H1 (cell line): ENCODE measurements at regions not wholly inside any gene's neighbourhood (a gene's known extent, or its start where the extent isn't known, plus 50 kb on each side); places are given as distances from the start of the nearest gene placed in this dataset.

Source experiments
- CTCF ChIA-PET: fragments of 300-600 bp; sonication (Branson Sonifier 250); formaldehyde crosslinking; loops from one replicate; lab custom pipeline; 2021; ENCODE audit not compliant: partially characterized antibody; lab: Charles Lee
- POLR2A ChIA-PET: fragments of 300-600 bp; sonication (Branson Sonifier 250); formaldehyde crosslinking; loops from one replicate; lab custom pipeline; 2021; ENCODE audit warnings: inconsistent platforms; ENCODE audit not compliant: partially characterized antibody; lab: Charles Lee
- DNase-seq, 2 experiments: peaks; one replicate each; pipeline versions ENCODE4 v3.0.0 to v3.0.0-alpha.2; 2010 to 2022; ENCODE audit warnings: low spot score in 2 of 2, low read depth in 1 of 2, mixed read lengths in 1 of 2
- FAIRE-seq: peaks from 2 replicates; lab custom pipeline; 2011; peaks lifted over from hg19 to GRCh38; lab: Jason Lieb, UNC
- H2AFZ ChIP-seq: 2 replicates; pipeline ENCODE4 v1.8.1; 2012; ENCODE audit warnings: low read length, inconsistent platforms
- H2AK5ac ChIP-seq: 2 replicates; pipeline ENCODE4 v1.6.1; 2013; ENCODE audit warnings: low read depth, low read length
- H2BK120ac ChIP-seq: replicated peaks from 2 replicates; pipeline ENCODE3; 2013; ENCODE audit warnings: low read depth, low read length, inconsistent platforms
- H2BK12ac ChIP-seq: 2 replicates; pipeline ENCODE4 v1.6.1; 2013; ENCODE audit warnings: low read depth, low read length
- H2BK15ac ChIP-seq: 2 replicates; pipeline ENCODE4 v1.6.1; 2013; ENCODE audit warnings: low read length
- H2BK20ac ChIP-seq: 2 replicates; pipeline ENCODE4 v1.6.1; 2013; ENCODE audit warnings: low read length
- H2BK5ac ChIP-seq: 2 replicates; pipeline ENCODE4 v1.6.1; 2013; ENCODE audit warnings: low read depth, low read length
- H3K14ac ChIP-seq: 2 replicates; pipeline ENCODE4 v1.6.1; 2013; ENCODE audit warnings: inconsistent platforms; ENCODE audit not compliant: insufficient read length
- H3K18ac ChIP-seq: 2 replicates; pipeline ENCODE4 v1.6.1; 2013; ENCODE audit warnings: low read length; ENCODE audit errors: extremely low read depth
- H3K23ac ChIP-seq: 2 replicates; pipeline ENCODE4 v1.6.1; 2013; ENCODE audit warnings: inconsistent platforms; ENCODE audit not compliant: insufficient read length
- H3K23me2 ChIP-seq: 2 replicates; pipeline ENCODE4 v1.6.1; 2013; ENCODE audit warnings: low read depth, low read length
- H3K27ac ChIP-seq: 2 replicates; pipeline ENCODE4 v1.6.1; 2011; ENCODE audit warnings: low read depth, low read length, inconsistent platforms
- H3K27me3 ChIP-seq, 4 experiments: replicated peaks in 1 of 4; 1 replicate in 1 of 4; 2 replicates in 3 of 4; pipeline versions ENCODE4 v1.6.1 to v1.8.1; 2011 to 2013; ENCODE audit warnings: low read length in 3 of 4, mild to moderate bottlenecking in 3 of 4, inconsistent platforms in 2 of 4, mixed read lengths in 2 of 4, moderate library complexity in 1 of 4; ENCODE audit not compliant: control insufficient read depth in 3 of 4, insufficient read depth in 3 of 4; ENCODE audit errors: extremely low read depth in 1 of 4
- H3K36me3 ChIP-seq, 4 experiments: 2 replicates each; pipeline versions ENCODE4 v1.6.1 to v1.8.1; 2011 to 2013; ENCODE audit warnings: mild to moderate bottlenecking in 4 of 4, low read length in 3 of 4, moderate library complexity in 2 of 4, control low read depth in 1 of 4, inconsistent platforms in 1 of 4; ENCODE audit not compliant: insufficient read depth in 4 of 4, control insufficient read depth in 2 of 4
- H3K4ac ChIP-seq: replicated peaks from 2 replicates; pipeline ENCODE3; 2013; ENCODE audit warnings: low read length, low read depth, mixed read lengths, inconsistent platforms; ENCODE audit not compliant: insufficient read length
- H3K4me1 ChIP-seq, 4 experiments: replicated peaks in 1 of 4; 1 replicate in 1 of 4; 2 replicates in 3 of 4; pipeline versions ENCODE4 v1.6.1 to v1.8.1; 2011 to 2013; ENCODE audit warnings: low read length in 3 of 4, inconsistent platforms in 2 of 4, mixed read lengths in 1 of 4; ENCODE audit not compliant: insufficient read depth in 4 of 4, control insufficient read depth in 3 of 4
- H3K4me2 ChIP-seq, 2 experiments: 2 replicates each; pipeline versions ENCODE4 v1.6.1 to v1.8.1; 2011 to 2013; ENCODE audit warnings: low read depth in 2 of 2, low read length in 2 of 2, control low read depth in 1 of 2, inconsistent platforms in 1 of 2, mild to moderate bottlenecking in 1 of 2; ENCODE audit not compliant: insufficient read depth in 1 of 2
- H3K4me3 ChIP-seq, 4 experiments: fragments of 200-600, 300-600 bp in 1 of 4; sonication (generic), shearing (Covaris generic), sonication (Bioruptor Twin) in 1 of 4; 2 replicates each; pipeline versions ENCODE4 v1.5.1 to v1.8.1; 2011 to 2016; ENCODE audit warnings: low read length in 4 of 4, low read depth in 3 of 4, control low read depth in 2 of 4, inconsistent platforms in 2 of 4, mild to moderate bottlenecking in 2 of 4, mixed read lengths in 1 of 4, moderate library complexity in 1 of 4; ENCODE audit not compliant: insufficient read depth in 2 of 4; ENCODE audit errors: extremely low read depth in 1 of 4
- H3K56ac ChIP-seq: replicated peaks from 2 replicates; pipeline ENCODE3; 2013; ENCODE audit warnings: low read depth, mild to moderate bottlenecking, mixed read lengths, low read length, inconsistent platforms; ENCODE audit not compliant: insufficient read length
- H3K79me1 ChIP-seq: 2 replicates; pipeline ENCODE4 v1.6.1; 2013; ENCODE audit warnings: low read depth, low read length, control low read depth
- H3K79me2 ChIP-seq, 2 experiments: 2 replicates each; pipeline versions ENCODE4 v1.6.1 to v1.8.1; 2012 to 2013; ENCODE audit warnings: low read length in 2 of 2, mild to moderate bottlenecking in 2 of 2, inconsistent platforms in 1 of 2; ENCODE audit not compliant: insufficient read depth in 2 of 2, control insufficient read depth in 1 of 2
- H3K9ac ChIP-seq, 4 experiments: replicated peaks in 1 of 4; 1 replicate in 1 of 4; 2 replicates in 3 of 4; pipeline versions ENCODE4 v1.6.1 to v1.8.1; 2011 to 2013; ENCODE audit warnings: low read depth in 3 of 4, low read length in 3 of 4, control low read depth in 2 of 4, mild to moderate bottlenecking in 2 of 4, moderate library complexity in 2 of 4, inconsistent platforms in 1 of 4; ENCODE audit errors: extremely low read depth in 1 of 4
- H3K9me3 ChIP-seq, 2 experiments: 2 replicates each; pipeline versions ENCODE4 v1.6.1 to v1.8.1; 2012 to 2013; ENCODE audit warnings: mild to moderate bottlenecking in 2 of 2, moderate library complexity in 2 of 2, control low read depth in 1 of 2, inconsistent platforms in 1 of 2, low read depth in 1 of 2, low read length in 1 of 2, mixed read lengths in 1 of 2; ENCODE audit not compliant: insufficient read depth in 2 of 2
- H4K20me1 ChIP-seq, 2 experiments: replicated peaks in 1 of 2; 2 replicates each; pipeline versions ENCODE3 to v1.8.1; 2011 to 2013; ENCODE audit warnings: inconsistent platforms in 2 of 2, low read length in 2 of 2, mild to moderate bottlenecking in 1 of 2; ENCODE audit not compliant: insufficient read depth in 2 of 2, control insufficient read depth in 1 of 2
- H4K5ac ChIP-seq: 2 replicates; pipeline ENCODE4 v1.6.1; 2013; ENCODE audit warnings: low read length, low read depth, mixed read lengths, inconsistent platforms; ENCODE audit not compliant: insufficient read length
- H4K8ac ChIP-seq: 2 replicates; pipeline ENCODE4 v1.8.0; 2013; ENCODE audit warnings: mild to moderate bottlenecking, moderate library complexity, low read length, inconsistent platforms; ENCODE audit not compliant: insufficient read depth; ENCODE audit errors: extremely low read depth
- H4K91ac ChIP-seq: replicated peaks from 2 replicates; pipeline ENCODE3; 2013; ENCODE audit warnings: low read length, mixed read lengths, inconsistent platforms; ENCODE audit not compliant: insufficient read length
- CBX8 ChIP-seq: fragments of 300-800, 300-1000 bp; sonication (generic); IDR thresholded peaks from 2 replicates; pipeline ENCODE4 v1.7.1; 2016; ENCODE audit warnings: low read depth, low read length, borderline replicate concordance
- EGR1 ChIP-seq: IDR thresholded peaks from 2 replicates; pipeline ENCODE4 v1.6.1; 2011; ENCODE audit warnings: low read depth, low read length, borderline replicate concordance
- GTF2F1 ChIP-seq: IDR thresholded peaks from 2 replicates; pipeline ENCODE4 v1.6.1; 2012; ENCODE audit warnings: low read depth, low read length, improper control_type of control experiment, borderline replicate concordance
- HDAC6 ChIP-seq: IDR thresholded peaks from one replicate; pipeline ENCODE4 v1.7.1; 2012; ENCODE audit warnings: low read depth, mild to moderate bottlenecking, inconsistent platforms, low read length, moderate library complexity
- KDM4A ChIP-seq: IDR thresholded peaks from one replicate; pipeline ENCODE4 v1.7.1; 2012; ENCODE audit warnings: low read depth, mild to moderate bottlenecking, moderate library complexity, low read length, inconsistent platforms; ENCODE audit not compliant: severe bottlenecking
- PHF8 ChIP-seq: fragments of 200-600 bp; sonication (generic); conservative IDR thresholded peaks from 2 replicates; pipeline ENCODE4 v1.7.1; 2012; ENCODE audit warnings: low read depth, mild to moderate bottlenecking, inconsistent platforms, low read length, moderate library complexity
- TBP ChIP-seq: IDR thresholded peaks from 2 replicates; pipeline ENCODE4 v1.6.1; 2011; ENCODE audit warnings: low read depth, low read length, improper control_type of control experiment
- WGBS, 2 experiments: shearing (Covaris generic) in 1 of 2; methylation state at CpG; one replicate each; pipeline versions ENCODE4 v1.1.6 to v1.1.7; 2013 to 2015; ENCODE audit warnings: low lambda C conversion rate in 2 of 2, mixed read lengths in 2 of 2, inconsistent platforms in 1 of 2, low coverage in 1 of 2, missing lambda C conversion rate in 1 of 2; ENCODE audit not compliant: insufficient replicate concordance in 2 of 2, insufficient coverage in 1 of 2, insufficient read length in 1 of 2; ENCODE audit errors: extremely low coverage in 1 of 2, missing lambda C conversion rate in 1 of 2; 5-methylcytosine and 5-hydroxymethylcytosine counted together

DNA sequence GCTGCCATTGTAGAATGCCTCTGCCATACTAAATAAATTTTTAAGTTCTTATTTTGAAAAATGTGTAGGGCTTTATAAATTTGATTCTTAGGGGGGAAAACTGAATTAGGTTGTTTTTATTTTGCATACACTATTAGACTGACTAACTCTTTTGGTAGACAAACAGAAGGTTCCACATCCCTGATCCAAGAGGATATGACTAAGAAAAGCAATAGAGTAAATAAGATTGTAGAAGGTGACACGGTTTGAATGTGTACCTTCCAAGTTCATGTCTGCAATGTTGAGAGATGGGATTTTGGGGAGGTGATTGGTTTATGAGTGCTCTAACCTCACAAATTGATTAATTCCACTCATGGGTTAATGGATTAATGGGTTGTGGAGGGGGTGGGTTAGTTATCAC is 127.9 kb downstream of the GLUL start:
- Histone ChIP-seq H2BK15ac (no peak overlapping the region), H4K8ac (no peak overlapping the region), H4K20me1 (no peaks in the 10 kb centered on the region), H2BK12ac (no peak overlapping the region), H3K4me3 (no peak overlapping the region), H2BK20ac (no peak overlapping the region), H4K5ac (no peak overlapping the region), H2BK5ac (no peak overlapping the region), H3K18ac (no peak overlapping the region), H3K23ac (no peak overlapping the region), H3K79me1 (no peaks in the 10 kb centered on the region), H2AFZ (no peak overlapping the region), H3K23me2 (no peaks in the 10 kb centered on the region), H3K14ac (no peak overlapping the region), H4K91ac (no peak overlapping the region), H3K4me1 (no peaks in the 10 kb centered on the region), H3K27ac (no peak overlapping the region), H2AK5ac (no peak overlapping the region), H3K4ac (no peak overlapping the region), H3K36me3 (no peaks in the 10 kb centered on the region), H3K4me2 (no peak overlapping the region), H3K27me3 (no peaks in the 10 kb centered on the region), H2BK120ac (no peak overlapping the region), H3K56ac (no peak overlapping the region), H3K79me2 (no peaks in the 10 kb centered on the region), H3K9me3 (no peaks in the 10 kb centered on the region), H3K9ac (no peak overlapping the region)
- 90% methylated on average over 1 of the region's 1 CpG; no CpG with 5 or more reads in 1 of the 2 experiments for WGBS, 2 experiments
- ChIA-PET POLR2A (no interaction called here), CTCF (interaction anchor here (0.6 to 2.1 kb wide), 7 partner anchors 11 to 333 kb away, joined by 3 to 7 read pairs (median 3); no protein-coding TSS in a partner anchor)
- DNase-seq (no peak), FAIRE-seq (no peak)
- TF ChIP-seq GTF2F1, result no peak
- no peak for TF ChIP-seq HDAC6
- TF ChIP-seq PHF8, result no peak
- no peak for TF ChIP-seq KDM4A
- TF ChIP-seq EGR1, result no peak
- TF ChIP-seq TBP, result no peak
- TF ChIP-seq CBX8, result no peak
